Jurkat, Clone E6-1 (cell line): ENCODE measurements at regions not wholly inside any gene's neighbourhood (a gene's known extent, or its start where the extent isn't known, plus 50 kb on each side); places are given as distances from the start of the nearest gene placed in this dataset.
"Not testable (repeated sequence)": the region's sequence is repeated elsewhere in the genome, so short reads cannot be mapped to it uniquely, and the experiment has no call there.

ENCODE experiments used
- DNase-seq: peaks from one replicate; pipeline ENCODE4 v3.0.0-alpha.2; 2011; ENCODE audit warnings: low read depth, low spot score
- H3K4me3 ChIP-seq: 2 replicates; pipeline ENCODE4 v1.5.1; 2011; ENCODE audit warnings: mild to moderate bottlenecking, low read length, control low read depth, moderate library complexity

DNA sequence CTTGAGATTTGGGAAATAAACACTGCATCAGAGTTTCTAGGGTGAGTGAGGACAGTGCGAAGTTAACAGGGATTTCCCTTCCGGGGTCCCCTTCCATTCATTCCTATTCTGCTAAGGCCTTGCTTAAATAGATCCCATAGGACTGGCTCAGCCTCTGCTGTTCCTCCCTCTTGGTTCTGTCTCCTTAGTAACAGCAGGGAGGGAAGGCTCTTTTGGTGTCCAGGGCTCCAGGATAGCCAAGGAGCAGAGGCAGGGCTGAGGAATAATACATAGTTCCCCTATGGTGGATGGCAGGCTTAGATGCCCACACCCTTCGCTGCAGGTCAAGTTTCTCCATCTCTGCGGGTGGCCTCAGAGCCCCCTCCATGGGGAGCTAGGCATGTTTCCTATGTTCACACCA lies 591.7 kb downstream of the ACTL7B start:
- H3K4me3 ChIP-seq, result no peak overlapping the region
- no peak for DNase-seq

DNA sequence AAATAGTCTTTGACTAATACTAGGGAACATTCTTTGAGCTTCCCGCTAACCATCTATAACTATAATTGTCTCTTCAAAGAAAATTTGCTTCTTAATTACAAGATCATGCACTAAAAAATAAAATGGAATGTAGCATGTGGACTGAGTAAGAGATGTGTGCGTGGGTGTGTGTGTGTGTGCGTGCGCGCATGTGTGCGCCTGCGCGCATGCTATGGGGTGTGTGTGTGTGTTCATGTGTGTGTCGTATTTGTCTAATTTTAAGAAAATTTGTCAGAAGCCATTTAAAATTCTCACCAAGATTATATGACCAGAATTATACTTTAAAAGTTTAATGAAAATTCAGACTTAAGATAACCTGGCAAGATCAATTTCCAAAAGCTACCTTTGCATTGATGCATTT lies 593.0 kb downstream of the ACTL7B start:
- no peak overlapping the region for H3K4me3 ChIP-seq

DNA sequence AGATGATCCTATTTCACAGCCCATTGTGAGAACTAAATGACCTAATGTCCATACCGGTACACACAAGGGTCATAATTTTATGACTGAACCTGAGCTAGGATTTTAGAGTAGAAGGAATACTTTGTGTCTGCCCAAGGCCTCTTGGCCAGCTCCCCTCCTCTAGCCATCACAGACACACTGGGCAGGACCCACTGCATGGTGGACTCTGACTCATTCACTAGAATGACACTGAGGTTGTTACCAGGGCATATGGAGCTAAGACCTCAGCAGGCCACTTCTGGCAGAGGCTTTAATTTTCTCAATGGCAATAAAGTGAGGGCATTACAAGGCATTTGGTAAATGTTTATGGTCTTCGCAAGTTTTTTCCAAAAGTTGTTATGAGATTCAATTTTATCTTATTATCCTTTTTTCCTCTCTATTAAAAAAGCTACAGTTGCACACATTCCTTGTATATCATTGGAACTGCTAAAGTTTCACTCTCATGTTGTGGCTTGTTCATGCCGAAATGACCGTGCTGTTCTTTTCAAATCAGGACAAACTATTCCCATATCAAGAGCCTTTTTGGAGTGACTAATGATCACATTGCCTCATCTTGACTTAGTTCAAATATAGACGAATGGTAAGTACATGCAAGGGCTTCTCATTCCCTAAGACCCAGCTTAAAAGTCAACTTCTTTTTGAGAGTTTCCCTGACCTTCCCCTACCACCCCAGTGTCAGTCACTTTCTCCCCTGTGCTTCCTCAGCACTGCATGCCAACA lies 595.7 kb downstream of the ACTL7B start:
- DNase-seq, result no peak
- H3K4me3 ChIP-seq, result no peak overlapping the region

More for the DNA sequence above, 593.0 kb downstream of the ACTL7B start:
- no peak for DNase-seq

DNA sequence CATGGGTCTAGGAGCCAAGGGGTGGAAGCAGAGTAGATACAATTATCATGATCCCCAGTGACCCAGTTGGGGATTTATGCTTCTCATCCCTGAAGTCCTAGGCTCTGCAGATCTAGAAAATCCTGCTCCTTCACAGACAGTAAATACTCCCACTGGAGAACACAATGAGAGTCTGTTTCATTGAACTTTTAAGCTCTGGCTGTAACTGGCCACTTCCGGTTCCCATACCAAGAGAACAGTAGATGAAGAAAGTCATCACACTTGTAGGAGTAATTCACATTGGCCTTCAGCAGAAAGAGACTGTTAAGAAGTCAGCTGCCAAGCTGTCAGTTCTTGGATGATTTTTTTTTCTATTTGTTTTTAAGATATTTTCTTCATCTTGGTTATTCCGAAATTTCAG lies 597.1 kb downstream of the ACTL7B start:
- DNase-seq, result no peak
- no peak overlapping the region for H3K4me3 ChIP-seq

DNA sequence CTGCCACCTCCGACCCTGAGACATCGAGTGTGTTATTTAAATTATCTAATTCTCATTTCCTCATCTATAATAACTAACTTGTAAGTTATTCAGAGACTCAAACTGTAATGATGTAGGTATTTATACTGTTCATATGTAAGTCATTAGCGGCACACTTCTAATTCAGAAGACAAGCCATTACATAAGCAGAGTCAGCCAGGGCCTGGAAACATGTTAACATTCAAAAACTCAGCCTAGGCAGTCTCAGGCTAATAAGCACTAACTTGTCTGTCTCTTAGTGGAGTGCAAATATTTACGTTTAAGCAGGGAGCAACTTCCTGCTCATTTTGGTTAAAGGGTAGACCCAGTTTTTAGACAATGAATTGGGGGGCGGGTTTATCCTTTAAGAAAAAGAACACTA lies 598.4 kb downstream of the ACTL7B start:
- DNase-seq, result no peak
- no peak overlapping the region for H3K4me3 ChIP-seq

DNA sequence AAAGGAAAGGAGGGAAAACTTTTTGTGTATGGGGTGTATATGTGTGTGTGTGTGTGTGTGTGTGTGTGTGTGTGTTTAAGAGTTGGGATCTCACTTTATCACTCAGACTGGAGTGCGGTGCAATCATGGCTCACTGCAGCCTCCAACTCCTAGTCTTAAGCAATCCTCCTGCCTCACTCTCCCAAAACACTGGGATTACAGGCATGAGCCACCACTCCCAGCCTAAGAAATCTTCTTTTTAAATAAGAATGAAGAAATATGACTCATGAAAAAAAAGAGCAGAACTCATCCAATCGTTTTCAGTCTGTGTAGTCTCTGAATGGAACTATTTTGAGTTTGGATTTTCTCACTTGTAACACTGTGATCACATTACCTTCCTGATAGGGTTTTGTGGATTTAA lies 601.5 kb downstream of the ACTL7B start:
- no peak overlapping the region for H3K4me3 ChIP-seq
- DNase-seq, result no peak

DNA sequence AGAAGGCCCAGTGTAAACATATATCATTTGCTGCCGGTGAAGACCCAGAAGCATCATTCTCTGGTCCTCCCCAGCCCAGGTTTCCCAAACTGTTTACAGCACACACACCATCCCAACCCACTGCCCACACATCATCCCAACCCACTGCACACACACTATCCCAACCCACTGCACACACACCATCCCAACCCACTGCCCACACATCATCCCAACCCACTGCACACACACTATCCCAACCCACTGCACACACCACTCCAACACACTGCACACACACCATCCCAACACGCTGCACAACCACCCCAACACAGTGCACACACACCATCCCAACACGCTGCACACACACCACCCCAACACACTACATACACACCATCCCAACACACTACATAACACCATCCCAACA lies 608.4 kb downstream of the ACTL7B start:
- H3K4me3 ChIP-seq, DNase-seq: not testable (repeated sequence)

DNA sequence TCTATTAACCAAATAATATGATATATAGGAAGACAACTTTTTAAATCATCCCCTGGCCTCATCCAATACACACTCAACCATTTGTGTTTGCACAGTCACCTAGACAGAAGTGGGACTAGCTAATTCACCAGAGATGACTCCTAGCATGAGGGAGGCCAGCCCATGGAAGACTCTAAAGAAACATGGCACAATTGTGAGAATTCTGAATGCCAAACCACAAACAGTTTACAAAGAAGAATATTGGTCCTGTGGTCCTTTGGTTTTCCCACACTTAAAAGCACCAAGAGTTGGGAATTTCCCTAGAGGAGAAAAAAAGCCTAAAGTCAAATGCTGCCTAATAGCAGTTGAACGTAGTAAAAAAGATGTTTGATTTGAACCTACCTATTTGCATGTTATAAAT lies 609.9 kb downstream of the ACTL7B start:
- DNase-seq, result no peak
- H3K4me3 ChIP-seq, result no peak overlapping the region

DNA sequence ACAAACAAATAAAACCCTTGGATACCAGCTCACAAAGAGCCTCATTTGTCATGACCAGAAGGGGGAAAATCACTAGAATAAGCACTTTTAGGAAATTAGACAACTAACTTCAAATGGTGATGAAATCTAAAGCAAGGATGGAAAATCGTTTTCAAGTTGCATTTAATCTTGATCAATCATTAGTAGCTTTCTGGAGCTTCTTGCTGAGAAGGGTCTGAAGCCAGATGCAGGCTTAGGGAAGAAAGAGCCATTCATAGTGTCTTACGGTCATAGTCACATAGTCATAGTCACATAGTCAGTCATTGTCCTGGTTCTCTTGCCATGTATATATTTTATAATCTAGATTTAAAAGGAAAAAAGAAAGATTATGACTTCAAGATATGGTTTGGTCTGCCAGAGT lies 610.5 kb downstream of the ACTL7B start:
- H3K4me3 ChIP-seq, result no peak overlapping the region
- no peak for DNase-seq

DNA sequence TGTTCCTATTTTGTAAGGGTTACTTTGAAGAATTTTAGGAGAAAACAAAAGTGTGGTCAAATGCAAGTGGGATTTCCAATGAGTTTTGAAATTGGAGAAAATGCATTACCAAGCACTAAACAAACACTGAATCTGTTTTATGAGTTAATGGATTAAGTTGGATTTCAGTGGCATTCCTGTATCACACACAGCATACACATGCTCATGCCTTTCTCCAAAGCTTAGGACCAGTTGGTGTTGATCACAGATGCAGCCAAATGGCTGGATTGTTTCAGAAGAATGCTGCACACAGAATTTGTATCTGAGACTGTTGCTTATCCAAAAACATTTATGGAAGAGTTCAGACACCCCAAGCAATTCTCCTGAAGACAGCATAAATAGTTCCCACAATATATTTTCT lies 611.1 kb downstream of the ACTL7B start:
- no peak for DNase-seq
- no peak overlapping the region for H3K4me3 ChIP-seq

DNA sequence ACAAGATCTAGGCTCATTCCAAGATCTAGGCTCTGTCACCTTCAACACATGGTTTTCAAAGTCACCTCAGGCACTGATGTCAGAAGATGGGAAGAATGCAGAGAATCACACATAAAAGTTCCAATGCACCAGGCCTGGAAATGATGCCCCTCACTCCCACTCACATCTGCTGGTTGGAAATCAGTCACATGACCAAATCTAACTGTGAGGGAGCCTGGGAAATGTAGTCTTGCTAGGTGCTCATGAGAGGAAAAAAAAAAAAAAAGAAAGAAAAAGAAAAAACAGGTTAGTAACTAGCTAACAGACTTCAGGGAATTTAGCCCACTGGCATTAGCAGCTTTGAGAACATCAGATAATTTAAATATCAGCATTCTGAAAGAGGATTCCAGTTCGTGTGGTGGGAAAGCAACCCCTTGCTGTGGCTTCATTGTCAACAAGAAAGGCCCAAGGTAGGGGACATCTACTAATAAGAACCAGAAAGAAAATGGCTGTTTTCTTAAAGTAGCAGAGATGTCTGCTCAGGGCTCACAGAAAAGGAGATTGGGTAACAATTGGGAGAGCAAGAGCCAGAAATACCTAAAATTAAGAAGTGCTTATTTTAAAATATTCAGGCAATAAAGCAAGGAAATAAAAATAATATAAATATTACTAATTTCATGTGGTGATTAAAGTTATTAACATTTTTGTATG lies 614.3 kb downstream of the ACTL7B start:
- H3K4me3 ChIP-seq, result no peak overlapping the region
- DNase-seq, result no peak

DNA sequence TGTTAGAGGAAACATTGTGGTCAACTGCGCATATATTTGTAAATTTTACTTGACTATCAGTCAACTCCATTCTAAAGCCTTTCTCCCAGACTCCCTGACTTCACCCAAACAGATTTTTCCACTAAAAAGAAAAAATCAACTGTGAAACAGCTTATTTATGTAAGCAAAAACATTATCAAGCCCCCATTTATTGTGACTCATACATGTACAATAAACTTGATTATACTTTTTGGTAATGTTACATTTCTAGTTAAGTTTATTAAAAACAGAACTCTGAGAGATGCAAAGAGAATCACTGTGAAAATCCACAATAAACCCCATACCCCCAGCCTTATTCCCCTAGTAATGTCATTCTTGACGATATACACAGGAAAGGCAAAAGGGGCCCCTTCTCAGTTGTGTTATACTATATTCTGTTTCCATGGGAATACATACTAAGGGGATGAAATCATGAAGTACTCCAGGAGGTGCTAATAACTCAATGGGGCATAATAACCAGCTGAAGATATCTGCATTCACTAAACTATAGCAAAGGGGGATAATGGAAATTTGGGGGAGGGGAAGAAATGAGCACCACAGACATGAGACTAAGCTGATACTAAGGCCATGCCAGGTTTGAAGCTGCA lies 616.0 kb downstream of the ACTL7B start:
- no peak overlapping the region for H3K4me3 ChIP-seq
- no peak for DNase-seq

DNA sequence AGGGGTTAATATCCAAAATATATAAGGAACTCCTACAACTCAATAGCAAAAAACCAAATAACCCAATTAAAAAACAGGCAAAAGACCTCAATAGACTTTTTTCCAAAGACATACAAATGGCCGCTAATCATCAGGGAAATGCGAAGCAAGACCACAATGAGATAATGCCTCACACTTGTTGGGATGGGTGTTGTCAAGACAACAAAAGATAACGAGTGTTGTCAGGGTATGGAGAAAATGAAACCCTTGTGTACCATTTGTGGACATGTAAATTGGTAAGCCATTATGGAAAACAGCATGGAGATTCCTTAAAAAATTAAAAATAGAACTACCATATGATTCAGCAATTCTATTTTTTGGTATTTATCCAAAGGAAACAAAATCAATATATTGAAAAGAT lies 620.2 kb downstream of the ACTL7B start:
- no peak overlapping the region for H3K4me3 ChIP-seq
- no peak for DNase-seq

DNA sequence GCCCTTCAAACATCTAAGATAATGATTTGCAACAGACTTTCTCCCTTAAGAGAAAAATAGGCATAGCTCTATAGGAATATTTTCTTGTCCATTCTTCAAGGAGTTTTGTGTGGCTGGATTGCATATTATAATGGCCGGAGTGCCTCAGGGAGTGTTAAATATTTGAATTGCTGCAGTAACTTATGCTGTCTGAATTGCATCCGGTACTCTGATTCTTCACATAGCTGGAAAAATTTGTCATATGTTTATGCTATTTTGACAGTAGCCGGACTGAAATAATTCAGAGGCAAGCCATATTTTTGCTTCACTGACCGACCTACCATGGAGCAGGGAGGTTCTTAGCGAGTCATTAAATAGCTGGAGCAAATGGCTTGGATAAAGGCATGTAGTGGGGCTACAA lies 621.0 kb downstream of the ACTL7B start:
- DNase-seq, result no peak

DNA sequence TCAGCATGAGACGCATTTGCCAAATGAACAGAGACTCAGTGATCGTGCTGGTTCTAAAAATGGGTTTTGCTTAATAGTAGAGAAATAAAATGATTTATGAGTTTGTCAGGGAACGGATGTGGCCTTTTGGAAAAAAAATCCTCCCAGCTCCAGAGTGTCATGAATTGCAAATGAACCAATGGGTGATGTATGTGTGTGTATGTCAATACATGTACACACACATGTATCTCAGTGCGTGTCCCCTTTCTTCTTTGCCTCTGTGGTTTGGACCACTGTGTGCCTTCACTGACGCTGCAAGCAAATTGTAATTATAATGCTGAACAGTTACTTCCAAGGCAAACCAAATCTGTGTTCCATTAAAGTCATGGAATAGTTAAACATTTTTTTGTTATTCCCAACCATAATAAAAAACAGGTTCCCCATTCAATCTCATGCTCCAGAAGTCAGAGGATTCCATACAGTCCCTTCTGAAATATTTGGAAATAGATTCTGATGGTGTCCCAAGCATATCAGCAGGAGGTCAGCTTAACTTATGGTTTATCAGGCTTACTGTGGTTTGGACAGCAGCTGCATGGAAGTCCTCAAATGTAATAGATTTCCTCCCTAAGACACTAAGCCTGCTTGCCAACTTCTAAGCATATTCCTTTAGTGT lies 630.5 kb downstream of the ACTL7B start:
- no peak overlapping the region for H3K4me3 ChIP-seq
- no peak for DNase-seq

More for the DNA sequence above, 621.0 kb downstream of the ACTL7B start:
- no peak overlapping the region for H3K4me3 ChIP-seq

DNA sequence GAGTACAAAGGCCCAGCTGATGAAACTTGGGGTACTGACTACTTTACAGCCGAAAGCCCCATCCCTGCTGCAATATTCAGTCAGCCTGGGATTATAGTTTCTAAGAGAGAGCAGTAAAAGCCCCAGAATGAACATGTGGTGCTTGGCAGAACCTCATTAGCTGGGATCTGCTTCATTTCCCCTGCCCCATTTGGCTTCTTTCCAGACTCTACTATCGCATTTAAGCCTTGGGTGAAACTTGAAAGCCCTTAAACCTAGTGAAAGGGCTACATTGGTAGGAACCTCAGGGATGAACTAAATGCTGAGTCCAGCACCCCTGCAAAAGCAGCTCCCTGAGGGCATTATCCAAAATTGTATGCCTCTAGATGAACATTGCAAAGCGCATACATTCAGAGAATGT lies 631.1 kb downstream of the ACTL7B start:
- no peak for DNase-seq
- H3K4me3 ChIP-seq, result no peak overlapping the region

DNA sequence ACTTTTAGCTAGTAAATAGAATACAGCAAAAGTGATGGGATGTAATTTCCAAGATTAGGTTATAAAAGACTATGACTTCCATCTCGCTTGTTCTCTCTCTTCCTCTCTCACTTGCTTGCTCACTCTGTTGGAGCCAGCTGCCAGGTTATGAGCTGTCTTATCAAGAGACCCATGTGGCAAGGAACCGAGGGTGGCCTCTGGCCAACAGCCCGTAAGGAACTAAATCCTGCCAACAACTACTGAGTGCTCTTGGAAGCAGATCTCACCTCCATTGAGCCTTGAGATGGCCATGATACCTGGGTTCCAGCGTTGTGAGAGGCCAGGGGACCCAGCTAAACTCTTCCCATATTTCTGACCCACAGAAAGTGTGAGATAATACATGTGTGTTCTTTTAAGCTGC lies 636.1 kb downstream of the ACTL7B start:
- no peak for DNase-seq
- H3K4me3 ChIP-seq, result no peak overlapping the region

DNA sequence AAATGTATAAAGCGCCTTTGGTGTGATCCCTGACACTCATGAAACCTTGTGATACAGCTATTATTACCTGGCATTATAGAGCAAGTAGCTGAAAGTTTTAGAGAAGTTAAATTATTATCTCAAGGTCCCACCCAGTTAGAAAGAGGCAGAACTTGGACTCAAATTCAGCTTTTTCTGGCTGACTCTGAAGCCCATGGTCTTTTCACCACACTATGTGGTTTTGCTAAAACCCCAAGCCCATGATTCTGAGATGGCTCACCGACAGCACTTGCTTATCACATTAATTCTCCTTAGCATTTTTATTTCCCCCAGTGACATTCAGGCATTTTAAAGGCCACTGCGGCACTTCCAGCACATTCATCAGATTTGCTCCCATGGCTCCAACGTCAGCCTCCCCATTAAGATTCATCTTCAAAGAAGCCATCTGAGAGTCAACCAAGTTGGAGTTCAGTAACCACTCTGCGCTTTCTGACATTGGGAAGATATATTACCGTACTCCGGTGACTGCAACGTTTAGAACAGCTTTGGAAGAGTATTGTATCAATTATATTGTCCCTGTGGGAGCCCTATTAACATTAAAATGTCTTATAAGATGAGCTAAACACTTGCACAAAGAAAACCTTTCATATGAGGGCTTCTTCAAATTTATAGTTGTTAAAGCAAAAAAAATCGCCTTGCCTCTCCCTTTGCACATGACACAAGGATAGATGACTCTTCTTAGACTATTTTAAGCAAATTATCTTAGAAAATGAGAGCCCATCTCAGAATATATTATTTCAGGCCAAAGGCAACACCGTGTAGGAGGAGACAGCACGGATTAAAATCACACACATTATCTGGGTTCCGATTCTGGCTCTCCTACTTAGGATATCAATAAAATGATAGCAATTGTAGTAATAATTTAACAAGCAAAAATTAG lies 638.1 kb downstream of the ACTL7B start:
- DNase-seq, result no peak
- no peak overlapping the region for H3K4me3 ChIP-seq

DNA sequence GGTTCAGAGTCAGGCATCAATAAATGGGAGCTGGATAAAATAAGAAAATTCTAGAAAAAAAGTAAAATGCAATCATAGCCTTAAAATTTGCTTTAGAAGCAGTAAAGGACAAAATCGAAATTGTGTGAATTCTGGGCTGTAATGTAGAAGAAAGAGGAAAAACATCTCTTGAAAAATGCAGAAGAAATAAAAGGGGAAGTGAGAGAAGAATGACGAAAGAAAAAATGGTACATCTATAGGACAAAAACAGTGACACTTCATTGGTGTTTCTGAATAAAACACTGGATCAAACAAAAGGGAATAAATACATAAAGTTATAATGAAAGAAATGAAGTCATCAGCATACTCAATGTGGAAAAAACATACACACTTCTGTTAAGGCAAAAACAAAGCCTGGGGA lies 642.3 kb downstream of the ACTL7B start:
- H3K4me3 ChIP-seq, result no peak overlapping the region
- DNase-seq, result no peak
